Fibroblast of villous mesenchyme (primary cell): ENCODE measurements at regions not wholly inside any gene's neighbourhood (a gene's known extent, or its start where the extent isn't known, plus 50 kb on each side); places are given as distances from the start of the nearest gene placed in this dataset.

Source experiments
- DNase-seq: peaks from one replicate; pipeline ENCODE4 v3.0.0-alpha.2; 2010; ENCODE audit warnings: low read depth
- H3K4me3 ChIP-seq: 2 replicates; pipeline ENCODE4 v1.5.1; 2011; ENCODE audit warnings: low read depth, mild to moderate bottlenecking, low read length
- TF ChIP-seq, protein P1 (sequence below): IDR thresholded peaks from 2 replicates; pipeline ENCODE4 v1.5.1; 2012; ENCODE audit warnings: low read depth, mild to moderate bottlenecking, low read length; ENCODE audit not compliant: insufficient read depth

DNA sequence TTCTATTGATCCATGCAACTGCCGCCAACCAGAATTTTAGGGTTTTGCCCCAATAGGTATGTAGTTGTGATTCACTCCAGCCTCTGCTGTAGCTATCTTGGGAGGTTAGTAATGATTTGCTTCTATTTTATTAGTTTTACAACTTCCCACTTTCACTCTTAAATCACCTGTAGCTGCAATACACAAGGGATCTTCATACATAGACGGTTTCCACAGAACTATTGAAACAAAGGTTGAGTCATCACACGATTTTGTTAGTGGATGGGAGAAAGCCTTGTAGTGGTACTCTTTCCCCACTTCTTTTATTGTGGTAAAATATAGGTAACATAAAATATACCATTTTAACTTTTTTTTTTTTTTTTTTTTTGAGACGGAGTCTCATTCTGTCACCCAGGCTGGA is 104.2 kb upstream of the SPRED2 start:
- DNase-seq: no peak
- H3K4me3 ChIP-seq: no peak overlapping the region
- TF ChIP-seq, protein P1, sequence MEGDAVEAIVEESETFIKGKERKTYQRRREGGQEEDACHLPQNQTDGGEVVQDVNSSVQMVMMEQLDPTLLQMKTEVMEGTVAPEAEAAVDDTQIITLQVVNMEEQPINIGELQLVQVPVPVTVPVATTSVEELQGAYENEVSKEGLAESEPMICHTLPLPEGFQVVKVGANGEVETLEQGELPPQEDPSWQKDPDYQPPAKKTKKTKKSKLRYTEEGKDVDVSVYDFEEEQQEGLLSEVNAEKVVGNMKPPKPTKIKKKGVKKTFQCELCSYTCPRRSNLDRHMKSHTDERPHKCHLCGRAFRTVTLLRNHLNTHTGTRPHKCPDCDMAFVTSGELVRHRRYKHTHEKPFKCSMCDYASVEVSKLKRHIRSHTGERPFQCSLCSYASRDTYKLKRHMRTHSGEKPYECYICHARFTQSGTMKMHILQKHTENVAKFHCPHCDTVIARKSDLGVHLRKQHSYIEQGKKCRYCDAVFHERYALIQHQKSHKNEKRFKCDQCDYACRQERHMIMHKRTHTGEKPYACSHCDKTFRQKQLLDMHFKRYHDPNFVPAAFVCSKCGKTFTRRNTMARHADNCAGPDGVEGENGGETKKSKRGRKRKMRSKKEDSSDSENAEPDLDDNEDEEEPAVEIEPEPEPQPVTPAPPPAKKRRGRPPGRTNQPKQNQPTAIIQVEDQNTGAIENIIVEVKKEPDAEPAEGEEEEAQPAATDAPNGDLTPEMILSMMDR: no peak

DNA sequence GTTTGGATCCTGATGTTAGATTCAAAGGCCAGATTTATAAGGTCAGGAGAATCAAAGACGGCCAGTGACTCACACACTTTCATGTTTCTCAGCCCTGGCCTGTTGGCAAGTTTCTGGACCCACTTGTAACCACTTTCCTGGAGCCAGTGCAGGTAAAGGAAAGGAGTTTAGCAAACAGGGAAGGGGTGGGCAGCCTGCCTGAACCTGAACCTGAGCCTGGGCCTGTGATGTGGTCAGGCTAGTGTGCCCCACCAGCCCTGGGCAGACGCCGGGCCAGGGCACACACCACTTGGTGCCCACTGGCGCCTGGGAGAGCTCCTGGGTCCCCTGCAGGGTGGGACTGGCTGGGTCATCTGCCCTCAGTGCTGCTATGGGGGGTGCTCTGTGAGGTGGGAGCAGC is 100.5 kb upstream of the SPRED2 start:
- H3K4me3 ChIP-seq: no peak overlapping the region
- TF ChIP-seq, protein P1: no peak
- no peak for DNase-seq

DNA sequence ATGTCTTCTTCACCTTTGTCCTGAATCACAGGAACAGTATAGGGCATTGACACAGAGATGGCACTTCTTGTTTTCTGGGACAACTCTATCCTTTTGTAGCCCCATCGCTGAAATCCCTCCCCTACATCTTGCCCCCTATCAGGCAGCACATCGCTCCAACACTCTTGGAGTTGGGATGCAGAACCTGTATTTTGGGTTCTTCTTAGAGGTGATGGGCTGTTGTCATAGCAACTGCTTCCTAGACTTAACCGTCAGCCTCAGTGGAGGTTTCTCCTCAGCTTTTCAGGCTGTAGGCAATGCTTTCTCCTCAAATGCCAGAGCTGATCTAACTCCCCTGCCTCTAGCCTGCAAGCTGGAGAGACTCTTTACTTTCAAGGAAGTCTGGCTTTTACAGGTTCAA is 99.9 kb upstream of the SPRED2 start:
- DNase-seq: no peak
- no peak overlapping the region for H3K4me3 ChIP-seq

DNA sequence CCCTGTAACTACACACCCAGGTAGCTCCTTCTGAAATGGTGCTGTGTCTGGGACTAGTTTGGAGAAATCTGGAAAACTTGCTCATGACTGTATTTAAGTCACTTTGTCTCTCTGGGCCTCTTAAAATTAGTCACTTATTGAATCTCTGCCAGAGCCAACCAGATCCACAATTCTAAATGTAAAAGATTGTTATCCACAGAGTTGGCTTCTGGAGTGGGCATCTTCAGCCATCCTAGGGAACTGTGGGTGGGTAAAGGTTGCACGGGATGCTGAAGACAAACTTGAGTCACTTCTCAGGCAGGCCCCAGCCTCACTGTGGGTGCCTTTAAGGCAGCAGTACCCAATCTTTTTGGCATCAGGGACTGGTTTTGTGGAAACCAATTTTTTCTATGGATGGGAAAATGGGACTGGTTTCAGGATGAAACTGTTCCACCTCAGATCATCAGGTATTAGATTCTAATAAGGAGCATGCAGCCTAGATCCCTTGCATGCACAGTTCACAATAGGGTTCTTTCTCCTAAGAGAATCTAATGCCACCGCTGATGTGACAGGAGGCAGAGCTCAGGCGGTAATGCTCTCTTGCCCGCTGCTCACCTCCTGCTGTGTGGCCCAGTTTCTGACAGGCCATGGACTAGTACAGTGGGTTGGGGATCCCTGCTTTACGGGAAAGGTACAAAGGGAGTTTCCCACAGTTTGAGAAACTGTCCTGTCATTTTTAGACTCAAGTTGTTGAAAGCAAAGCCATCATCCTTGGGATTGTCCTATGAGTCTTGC is 98.3 kb upstream of the SPRED2 start:
- no peak overlapping the region for H3K4me3 ChIP-seq
- DNase-seq: no peak
- TF ChIP-seq, protein P1: no peak

More for the DNA sequence above, 99.9 kb upstream of the SPRED2 start:
- TF ChIP-seq, protein P1: no peak

DNA sequence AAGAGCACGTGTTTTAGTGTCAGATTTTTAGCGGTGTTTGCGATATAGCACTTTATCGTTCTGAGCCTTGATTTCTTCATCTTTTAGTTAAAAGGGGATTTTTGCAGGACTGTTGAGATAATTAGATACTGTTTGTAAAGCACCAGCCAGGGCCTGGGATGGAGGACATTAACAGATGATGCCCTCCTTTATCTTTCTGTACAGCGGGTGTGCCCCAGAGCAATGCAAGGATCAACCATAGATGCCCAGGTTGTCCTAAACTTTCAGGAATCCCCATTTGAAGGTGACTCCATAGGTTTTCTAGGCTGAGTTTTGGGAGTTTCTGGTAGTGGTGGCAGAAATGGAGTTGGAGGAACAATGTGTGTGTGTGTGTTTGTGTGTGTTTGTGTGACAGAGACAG is 97.0 kb upstream of the SPRED2 start:
- TF ChIP-seq, protein P1: no peak

DNA sequence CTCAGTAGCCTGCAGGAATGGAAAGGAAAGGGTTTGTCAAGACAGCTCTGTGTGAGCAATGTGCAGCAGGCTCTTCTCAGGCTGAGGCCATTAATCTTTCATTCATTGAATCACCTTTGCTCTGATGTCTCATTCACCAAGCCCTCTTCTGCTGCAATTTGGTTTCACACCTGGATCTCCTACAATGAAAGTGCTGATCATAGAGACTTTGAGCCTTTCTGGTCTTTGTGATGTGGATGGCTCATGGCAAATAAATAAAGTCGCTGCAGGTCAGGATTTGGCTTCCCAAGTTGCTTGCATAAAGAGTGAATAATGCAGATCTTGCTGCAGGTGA is 95.8 kb upstream of the SPRED2 start:
- no peak for DNase-seq
- H3K4me3 ChIP-seq: no peak overlapping the region
- TF ChIP-seq, protein P1: no peak

More for the DNA sequence above, 97.0 kb upstream of the SPRED2 start:
- no peak for DNase-seq
- no peak overlapping the region for H3K4me3 ChIP-seq
